ENCODE measurements at regions not wholly inside any gene's neighbourhood (a gene's known extent, or its start where the extent isn't known, plus 50 kb on each side); places are given as distances from the start of the nearest gene placed in this dataset.

- no peak overlapping the region for H3K4me3 ChIP-seq
- H3K27ac ChIP-seq, result no peak overlapping the region
These were observed 593.2 kb downstream of the ZNF674 start for GRCh38 chrX:45952030-45952429.

- H3K4me3 ChIP-seq, result no peak overlapping the region
- no peak overlapping the region for H3K27ac ChIP-seq
These were observed 609.8 kb downstream of the ZNF674 start for GRCh38 chrX:45935408-45935807.

DNA sequence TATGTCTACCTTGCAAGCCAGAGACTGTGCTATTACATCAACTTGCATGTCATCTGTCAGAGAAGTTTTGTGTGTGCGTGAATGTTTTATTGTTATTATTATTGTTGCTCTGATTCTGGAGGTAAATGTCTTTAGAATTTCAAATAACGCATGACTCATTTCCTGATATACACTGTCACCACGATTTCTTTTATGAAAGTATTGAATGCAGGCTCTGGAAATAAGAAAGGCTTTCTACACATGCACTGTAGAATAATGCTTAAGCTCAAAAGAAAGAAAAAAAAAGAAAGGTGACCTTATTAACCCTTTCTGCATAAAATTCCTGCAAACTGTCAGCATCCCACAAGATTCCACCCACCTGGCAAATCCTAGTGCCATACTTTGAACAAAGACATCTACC, 632.9 kb downstream of the ZNF674 start:
- Histone ChIP-seq H3K27ac (no peak overlapping the region), H3K4me3 (no peak overlapping the region)

GRCh38 chrX:45907786-45908185, 637.4 kb downstream of the ZNF674 start:
- no peak overlapping the region for H3K4me3 ChIP-seq
- no peak overlapping the region for H3K27ac ChIP-seq

- Histone ChIP-seq H3K4me3 (no peak overlapping the region), H3K27ac (no peak overlapping the region)
These were observed 641.4 kb downstream of the ZNF674 start for GRCh38 chrX:45903781-45904201.

DNA sequence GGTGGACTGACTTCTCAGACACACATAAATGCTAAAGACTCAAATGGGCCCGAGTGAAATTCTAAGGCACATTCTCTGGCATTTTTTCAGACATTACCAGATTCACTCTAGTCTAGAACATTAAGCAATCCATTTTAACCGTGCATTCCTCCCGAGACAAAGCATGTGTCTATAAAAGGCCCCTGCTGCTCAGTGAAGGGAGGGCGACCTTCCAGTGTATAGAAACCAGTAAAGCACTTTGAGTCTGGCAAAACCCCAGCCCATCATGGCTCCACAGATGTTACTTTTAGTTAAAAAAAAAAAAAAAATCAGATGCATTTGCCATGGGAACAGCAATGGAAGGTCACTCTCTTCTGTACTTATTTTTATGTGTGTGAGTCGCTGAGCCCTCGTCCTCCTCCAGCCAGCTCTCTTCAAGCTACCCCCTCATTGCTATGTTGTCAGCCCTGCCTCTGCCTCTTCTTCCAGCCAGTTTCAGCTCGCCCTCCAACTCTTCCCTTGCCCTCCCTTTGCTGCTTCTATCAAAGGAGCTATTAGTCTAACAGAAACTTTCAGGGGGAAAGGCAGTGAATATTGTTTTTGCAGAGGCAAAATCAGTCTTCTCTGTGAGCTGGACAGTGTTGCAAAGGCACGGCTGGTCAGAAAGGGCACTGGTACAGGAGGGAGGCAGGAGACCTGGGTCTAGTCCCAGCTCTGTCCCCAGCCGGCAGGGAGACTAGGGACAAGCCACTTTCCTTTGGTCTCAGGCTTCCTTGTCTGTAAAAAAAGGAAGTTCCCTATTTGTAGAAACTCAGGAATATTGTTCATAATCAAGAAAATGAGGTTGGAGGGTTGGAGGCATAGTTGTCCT, 644.2 kb downstream of the ZNF674 start:
- no peak overlapping the region for H3K4me3 ChIP-seq
- H3K27ac ChIP-seq, result no peak overlapping the region

DNA sequence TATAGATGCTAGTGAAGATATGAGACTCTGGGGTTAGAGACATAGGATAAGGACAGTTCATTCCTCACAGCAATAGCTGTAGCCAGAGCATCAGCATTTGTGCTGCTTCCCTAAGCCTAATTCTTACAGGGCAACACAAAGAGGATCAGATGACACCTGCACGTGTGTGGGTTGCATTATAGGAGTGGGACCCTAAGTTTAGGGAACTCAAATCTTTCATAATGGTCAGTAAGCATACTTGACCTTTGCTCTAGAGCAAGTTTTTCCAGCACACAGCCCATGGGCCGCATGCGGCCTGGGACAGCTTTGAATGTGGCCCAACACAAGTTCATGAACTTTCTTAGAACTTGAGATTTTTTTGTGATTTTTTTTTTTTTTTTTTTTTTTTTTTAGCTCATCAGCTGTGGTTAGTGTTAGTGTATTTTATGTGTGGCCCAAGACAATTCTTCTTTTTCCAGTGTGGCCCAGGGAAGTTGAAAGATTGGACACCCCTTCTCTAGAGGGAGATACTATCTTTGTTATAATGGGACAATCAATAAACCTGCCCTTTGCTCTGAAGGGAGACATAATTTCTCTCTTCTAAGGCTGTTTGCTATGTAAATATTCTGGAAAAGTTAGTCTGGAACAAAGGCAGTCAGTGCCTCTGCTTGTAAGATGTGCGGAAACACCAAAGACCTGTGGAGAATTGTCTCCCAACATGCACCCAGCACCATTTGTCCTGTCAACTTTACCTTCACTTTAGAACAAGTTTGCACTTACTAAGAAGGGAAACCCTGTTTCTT, 650.2 kb downstream of the ZNF674 start:
- Histone ChIP-seq H3K27ac (no peak overlapping the region), H3K4me3 (no peak overlapping the region)

DNA sequence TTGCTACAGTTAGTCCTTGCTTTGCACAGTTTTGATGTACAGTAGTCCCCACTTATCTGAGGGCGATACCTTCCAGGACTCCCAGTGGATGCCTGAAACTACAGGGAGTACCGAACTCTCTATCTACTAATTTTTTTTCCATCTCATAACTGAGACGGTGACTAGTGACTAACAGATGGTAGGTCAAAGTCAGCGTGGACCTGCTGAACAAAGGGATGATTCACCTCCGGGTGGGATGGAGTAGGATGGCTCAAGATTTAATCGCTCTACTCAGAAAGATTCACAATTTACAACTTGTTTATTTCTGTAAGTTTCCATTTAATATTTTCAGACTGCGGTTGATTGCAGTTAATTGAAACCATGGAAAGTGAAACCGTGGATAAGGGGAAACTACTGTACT, 655.8 kb downstream of the ZNF674 start:
- no peak overlapping the region for H3K4me3 ChIP-seq

GRCh38 chrX:45888518-45888917, 656.7 kb downstream of the ZNF674 start:
- Histone ChIP-seq H3K27ac (no peak overlapping the region), H3K4me3 (no peak overlapping the region)

More for the DNA sequence above, 655.8 kb downstream of the ZNF674 start:
- no peak overlapping the region for H3K27ac ChIP-seq

- Histone ChIP-seq H3K4me3 (no peak overlapping the region), H3K27ac (no peak overlapping the region)
These were observed 659.3 kb downstream of the ZNF674 start for GRCh38 chrX:45885931-45886330.

DNA sequence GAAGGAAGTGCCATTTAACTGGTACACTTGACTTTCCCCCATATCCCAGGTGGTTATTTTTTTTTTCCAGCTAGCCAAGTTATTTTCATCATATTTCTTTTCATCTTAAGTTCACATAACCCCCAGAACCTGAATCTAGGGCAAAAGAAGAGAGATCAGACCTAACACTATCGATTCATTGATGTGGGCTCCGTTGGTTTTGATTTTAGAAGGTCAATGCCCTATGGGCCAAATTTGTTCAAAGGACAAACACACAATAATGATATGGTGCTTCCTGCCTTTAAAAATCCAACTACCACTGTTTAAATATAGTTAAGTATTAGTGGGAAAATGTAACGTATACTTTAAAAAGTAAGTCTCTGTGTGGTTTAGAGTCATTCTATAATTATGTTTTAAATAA, 665.7 kb downstream of the ZNF674 start:
- no peak overlapping the region for H3K4me3 ChIP-seq
- no peak overlapping the region for H3K27ac ChIP-seq

DNA sequence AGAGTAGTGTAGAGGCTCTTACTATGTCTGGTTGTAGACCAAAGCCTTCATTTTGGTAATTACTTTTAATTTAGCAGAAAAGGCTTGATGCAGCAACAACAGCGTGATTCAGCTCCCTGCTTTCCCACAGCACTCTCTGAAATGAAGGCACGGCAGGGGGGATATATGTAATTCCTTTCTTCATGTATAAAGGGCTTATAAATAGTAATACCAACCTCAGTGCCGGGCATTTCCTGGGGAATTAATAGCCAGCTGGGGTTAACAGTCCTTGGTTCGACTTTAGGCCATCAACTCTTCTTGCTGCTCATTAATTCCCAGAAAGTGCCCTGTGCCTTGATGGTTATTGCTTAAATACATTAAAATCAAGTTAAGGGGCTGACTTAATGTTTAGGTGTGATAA, 669.0 kb downstream of the ZNF674 start:
- Histone ChIP-seq H3K4me3 (no peak overlapping the region), H3K27ac (no peak overlapping the region)

- H3K4me3 ChIP-seq, result no peak overlapping the region
- H3K27ac ChIP-seq, result no peak overlapping the region
These were observed 671.4 kb downstream of the ZNF674 start for GRCh38 chrX:45873781-45874180.

GRCh38 chrX:45872480-45872879, 671.8 kb upstream of the DIPK2B start:
- Histone ChIP-seq H3K4me3 (no peak overlapping the region), H3K27ac (no peak overlapping the region)

GRCh38 chrX:45868425-45868824, 667.7 kb upstream of the DIPK2B start:
- no peak overlapping the region for H3K27ac ChIP-seq
- no peak overlapping the region for H3K4me3 ChIP-seq

- Histone ChIP-seq H3K4me3 (no peak overlapping the region), H3K27ac (no peak overlapping the region)
These were observed 662.1 kb upstream of the DIPK2B start for GRCh38 chrX:45862801-45863200.

DNA sequence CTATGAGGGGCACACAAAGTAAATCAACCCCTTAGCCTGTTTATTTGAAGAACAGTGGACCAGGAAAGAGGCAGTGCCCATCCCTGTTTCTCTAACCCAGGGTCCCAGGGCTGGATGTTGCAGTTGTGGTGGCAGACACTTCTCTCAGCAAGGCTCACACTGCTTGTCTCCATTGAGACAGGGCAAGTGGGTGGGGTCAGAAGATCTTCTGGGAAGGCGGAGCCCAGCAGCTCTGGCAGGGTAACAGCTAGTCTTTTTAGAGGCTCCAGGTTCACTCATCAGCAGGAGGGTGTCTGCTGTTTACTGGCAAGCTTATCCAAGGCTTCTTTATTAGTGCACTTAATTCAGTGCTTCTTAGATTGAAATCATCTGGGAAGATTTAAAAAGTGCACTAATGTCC, 659.8 kb upstream of the DIPK2B start:
- H3K27ac ChIP-seq, result no peak overlapping the region
- H3K4me3 ChIP-seq, result no peak overlapping the region

GRCh38 chrX:45859407-45859806, 658.7 kb upstream of the DIPK2B start:
- H3K4me3 ChIP-seq, result no peak overlapping the region
- no peak overlapping the region for H3K27ac ChIP-seq

DNA sequence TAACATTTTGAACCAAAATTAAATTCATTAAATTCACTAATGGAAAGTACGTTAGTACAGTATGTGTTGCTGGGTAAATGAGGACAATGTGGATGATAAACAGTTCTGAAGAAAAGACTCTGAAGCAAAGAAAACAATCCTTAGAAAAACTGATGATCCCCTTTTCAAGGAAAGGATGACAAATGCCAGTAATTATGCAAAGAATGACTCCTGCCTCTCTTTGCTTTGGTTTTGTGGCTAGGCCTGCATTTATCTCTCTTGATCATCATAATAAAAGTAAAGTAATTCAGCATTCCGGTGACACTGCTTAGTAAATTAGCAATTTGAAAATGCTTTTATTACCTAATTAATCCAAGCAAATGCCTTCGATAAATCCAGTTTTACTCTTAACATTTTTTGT, 652.2 kb upstream of the DIPK2B start:
- Histone ChIP-seq H3K27ac (no peak overlapping the region), H3K4me3 (no peak overlapping the region)

- peak overlapping the region in 20 of 21 experiments; percentile 1 to 89 (median 74) for H3K27ac ChIP-seq
- H3K4me3 ChIP-seq, result peak overlapping the region; percentile 50 to 63 (median 54)
These were observed 650.8 kb upstream of the DIPK2B start for GRCh38 chrX:45851434-45851991.

Data from skin epidermis (tissue), 12 donors.